Fibroblast of skin of left biceps (primary cell): ENCODE measurements at regions not wholly inside any gene's neighbourhood (a gene's known extent, or its start where the extent isn't known, plus 50 kb on each side); places are given as distances from the start of the nearest gene placed in this dataset.
"Not testable (repeated sequence)": the region's sequence is repeated elsewhere in the genome, so short reads cannot be mapped to it uniquely, and the experiment has no call there.

Source experiments
- DNase-seq, 2 experiments: peaks; one replicate each; pipeline ENCODE4 v3.0.0-alpha.2; 2013; ENCODE audit warnings: low read depth in 2 of 2

- DNase-seq = no peak
Observed at GRCh38 chr6:113190170-113190569, 667.0 kb upstream of the MARCKS start.

- DNase-seq = no peak
Observed at GRCh38 chr6:113194090-113194489, 663.1 kb upstream of the MARCKS start.

GRCh38 chr6:113202852-113203714 is 654.1 kb upstream of the MARCKS start:
- DNase-seq = no peak

DNA sequence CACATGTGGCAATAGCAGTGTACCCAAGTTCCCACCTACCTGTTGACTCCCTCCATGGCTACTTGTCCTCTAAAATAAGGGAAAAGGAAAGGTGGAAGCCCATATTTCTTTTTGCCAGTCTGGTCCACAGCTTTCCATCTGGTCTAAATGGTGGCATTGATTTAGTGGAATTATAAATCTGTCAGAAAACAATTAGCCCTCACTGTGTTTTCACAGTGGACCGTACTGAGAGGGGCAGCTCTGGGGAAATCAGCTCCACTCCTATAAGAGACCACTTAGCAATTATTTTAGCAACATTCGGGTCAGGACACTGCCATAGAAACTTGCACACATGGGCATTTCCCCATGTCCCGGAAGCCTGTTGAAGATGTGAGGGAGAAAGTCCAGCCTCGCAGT is 653.4 kb upstream of the MARCKS start:
- DNase-seq = no peak

DNA sequence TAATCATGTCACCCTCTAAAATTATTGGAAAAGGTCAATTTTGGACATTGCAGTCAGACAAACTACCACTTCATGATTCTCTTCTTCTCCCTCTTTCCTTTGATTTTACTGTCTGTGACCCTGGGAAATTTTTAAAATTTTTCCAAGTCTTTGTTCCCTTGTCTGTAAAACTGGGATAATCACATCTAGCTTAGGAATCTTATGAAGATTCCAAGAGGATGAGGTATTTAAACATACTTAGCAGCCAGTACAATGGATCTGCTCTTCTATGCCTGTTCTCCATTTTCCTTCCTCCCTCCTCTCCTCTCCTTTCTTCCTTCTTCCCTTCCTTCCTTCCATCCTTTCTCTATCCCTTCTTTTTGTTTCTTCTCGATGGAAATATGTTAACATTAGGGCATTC is 651.6 kb upstream of the MARCKS start:
- DNase-seq = no peak

GRCh38 chr6:113208726-113209125 is 648.4 kb upstream of the MARCKS start:
- no peak for DNase-seq

DNA sequence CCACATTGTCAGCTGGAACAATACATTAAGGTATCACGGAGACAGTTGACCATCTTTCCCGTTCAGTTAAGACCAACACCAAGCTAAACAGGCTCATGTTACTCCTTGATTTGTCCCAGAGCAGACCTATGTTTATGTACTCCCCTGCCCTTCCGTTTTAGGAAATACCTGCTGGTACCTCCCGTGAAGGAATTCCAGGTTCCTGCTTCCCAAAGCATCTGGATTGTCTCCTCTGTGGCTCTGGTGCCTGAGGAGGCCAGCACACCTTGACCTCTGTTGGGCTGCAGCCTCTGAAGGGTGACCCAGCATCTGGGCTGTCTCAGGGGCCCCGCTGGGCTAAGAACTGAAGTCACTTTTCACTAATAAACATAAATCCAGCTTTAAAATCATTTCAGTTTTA is 647.8 kb upstream of the MARCKS start:
- DNase-seq = no peak

DNA sequence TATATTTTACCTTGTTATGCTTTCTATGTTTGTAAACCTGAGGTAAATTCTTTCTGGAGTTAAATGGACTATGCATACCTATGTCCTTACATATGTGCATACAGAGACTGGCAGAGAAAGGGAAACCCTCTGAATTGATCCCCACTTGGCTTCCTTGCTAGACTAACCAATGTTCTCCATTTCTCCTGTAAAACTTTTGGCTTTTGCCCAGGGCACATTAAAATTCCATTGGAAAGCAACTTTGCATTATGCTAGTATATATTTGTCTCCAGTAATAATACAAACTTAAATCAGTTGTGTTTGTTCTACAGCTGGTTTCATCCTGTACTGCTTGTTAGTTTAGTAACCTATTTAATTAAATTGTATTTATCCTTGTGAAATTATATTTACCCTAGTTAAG is 646.0 kb upstream of the MARCKS start:
- DNase-seq = no peak

DNA sequence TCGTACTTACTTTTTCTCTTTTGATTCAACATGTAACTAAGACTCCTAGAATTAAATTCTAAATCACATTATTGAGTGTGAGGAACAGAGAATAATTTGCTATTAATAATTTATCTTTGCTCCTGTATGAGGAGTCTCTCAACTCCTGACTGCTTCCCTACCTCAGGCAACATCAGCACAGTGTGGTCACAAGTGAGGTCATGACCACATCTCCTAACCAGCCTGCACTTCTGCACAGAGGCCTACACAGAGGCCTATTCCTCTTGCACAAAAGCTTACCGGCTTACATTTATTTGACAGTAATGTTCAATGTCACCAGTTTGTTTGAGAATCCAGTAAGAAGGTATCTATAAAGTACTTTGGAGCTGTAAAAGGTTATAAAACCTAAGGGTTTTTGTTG is 637.4 kb upstream of the MARCKS start:
- no peak for DNase-seq

DNA sequence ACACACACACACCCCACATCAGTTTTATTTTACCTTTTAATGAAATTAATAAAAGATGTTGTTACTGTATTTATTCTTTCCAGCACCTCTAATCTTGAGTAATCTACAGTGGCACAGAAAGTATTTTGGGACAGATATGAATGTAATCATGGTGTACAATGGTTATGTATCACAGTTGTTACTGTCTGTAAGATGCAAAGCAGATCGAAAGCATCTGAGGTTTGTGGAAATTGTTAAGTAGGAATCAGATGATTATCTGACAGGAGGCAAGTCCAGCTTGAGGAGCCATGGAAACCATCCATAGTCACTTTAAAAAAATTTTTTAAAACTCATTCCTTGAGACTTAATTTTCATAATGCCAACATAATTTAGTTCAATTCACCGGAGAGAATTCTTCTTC is 636.3 kb upstream of the MARCKS start:
- no peak for DNase-seq

DNA sequence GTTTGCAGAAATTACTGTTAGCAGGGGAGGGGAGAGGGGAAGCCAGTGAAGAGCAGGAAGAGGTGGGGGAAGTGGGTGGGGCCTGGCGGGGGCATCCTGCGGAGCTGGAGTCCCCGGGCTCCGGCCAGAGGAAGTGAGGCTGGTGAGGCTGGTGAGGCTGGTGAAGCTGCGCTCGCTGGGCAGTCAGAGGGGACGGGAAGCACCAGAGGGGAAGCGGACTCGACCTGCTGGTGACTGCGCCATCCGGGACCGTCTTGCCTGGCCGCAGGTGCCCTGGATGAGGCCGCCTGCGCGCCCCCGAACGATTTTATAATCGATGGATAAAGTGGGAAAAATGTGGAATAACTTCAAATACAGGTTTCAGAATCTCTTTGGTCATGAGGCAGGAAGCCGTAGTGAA is 635.3 kb upstream of the MARCKS start:
- no peak for DNase-seq

DNA sequence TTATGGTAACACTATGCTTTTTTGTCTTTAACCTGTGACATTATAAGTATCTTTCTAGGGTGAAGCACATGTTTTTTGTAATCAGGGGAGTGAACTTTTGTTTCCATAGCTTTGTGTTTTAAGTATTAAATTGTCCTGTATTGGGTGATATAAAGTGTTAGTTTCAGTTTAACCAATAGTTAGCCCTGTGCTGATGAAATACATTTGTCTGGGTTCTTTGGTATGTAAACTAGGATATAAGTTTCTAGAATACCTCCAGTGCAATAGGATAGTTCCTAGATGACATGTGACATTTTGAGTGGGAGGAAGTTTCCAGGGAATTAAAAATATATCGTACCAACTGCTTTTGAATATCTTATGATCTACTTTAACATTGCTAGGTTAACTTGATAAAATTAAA is 611.0 kb upstream of the MARCKS start:
- no peak for DNase-seq

GRCh38 chr6:113248532-113248931 is 608.6 kb upstream of the MARCKS start:
- DNase-seq = no peak

- not testable (repeated sequence) for DNase-seq
Observed at GRCh38 chr6:113254194-113254593, 603.0 kb upstream of the MARCKS start.

DNA sequence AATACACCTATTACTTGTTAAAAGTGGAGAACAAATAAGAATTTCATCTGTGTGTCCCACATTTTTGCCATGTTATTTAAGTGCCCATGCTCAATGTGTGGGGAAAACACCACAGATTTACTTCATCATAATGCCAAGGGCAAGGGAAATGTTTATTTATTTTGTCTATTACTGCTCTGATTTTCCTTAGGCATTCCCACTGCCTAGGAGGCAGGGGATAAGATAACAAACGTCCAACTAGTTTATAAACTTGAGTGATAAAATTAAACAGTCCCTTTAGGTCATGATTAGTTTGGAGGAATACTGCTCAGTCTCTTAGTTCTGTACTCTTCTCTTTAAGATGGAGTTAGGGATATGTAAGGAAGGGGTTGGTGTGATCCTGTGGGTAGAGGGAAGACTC is 598.4 kb upstream of the MARCKS start:
- DNase-seq = no peak

- peak; percentile 80 to 81 for DNase-seq
Observed at GRCh38 chr6:113271437-113271836, 585.7 kb upstream of the MARCKS start.

DNA sequence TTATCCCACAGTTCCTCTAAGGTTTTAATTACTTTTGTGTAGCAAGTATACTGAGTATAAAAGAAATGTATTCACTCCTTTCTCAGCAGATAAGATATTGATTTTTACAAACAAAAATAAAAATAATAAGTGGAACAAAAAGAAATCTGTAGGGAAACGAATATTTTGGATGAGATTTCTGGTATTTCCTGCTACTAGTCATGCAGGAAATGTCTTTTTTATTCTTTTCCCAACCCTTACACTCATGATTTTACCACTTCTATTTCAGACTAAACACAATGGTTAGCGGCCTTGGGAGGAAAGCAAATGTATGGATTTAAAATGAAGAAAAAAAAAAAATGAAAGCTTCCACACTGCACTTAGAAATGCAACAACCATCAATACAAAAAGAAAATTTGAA is 580.5 kb upstream of the MARCKS start:
- no peak for DNase-seq

DNA sequence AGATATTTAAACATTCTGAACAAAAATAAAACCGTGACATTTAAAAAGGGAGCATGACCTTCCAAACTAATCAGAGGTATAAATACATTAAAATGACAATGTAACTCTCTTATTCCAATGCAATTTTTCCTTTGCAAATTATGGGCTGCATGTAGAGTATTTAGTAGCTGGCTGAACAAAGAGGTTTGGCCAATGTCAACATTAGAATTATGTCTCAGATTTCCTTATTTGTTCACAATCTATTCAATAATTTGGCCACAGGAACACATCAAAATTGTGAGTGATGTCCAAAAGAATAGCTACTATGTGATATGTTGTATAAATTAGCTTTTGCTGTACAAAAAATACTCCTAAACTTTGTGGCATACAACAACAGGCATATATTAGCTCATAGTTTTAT is 580.0 kb upstream of the MARCKS start:
- no peak for DNase-seq

GRCh38 chr6:113281014-113281413 is 576.1 kb upstream of the MARCKS start:
- peak; percentile 68 to 79 for DNase-seq

- DNase-seq = no peak
Observed at GRCh38 chr6:113281431-113281830, 575.7 kb upstream of the MARCKS start.

- no peak for DNase-seq
Observed at GRCh38 chr6:113287396-113287795, 569.7 kb upstream of the MARCKS start.

GRCh38 chr6:113288409-113288808 is 568.7 kb upstream of the MARCKS start:
- no peak for DNase-seq

- DNase-seq = no peak
Observed at GRCh38 chr6:113289166-113289565, 568.0 kb upstream of the MARCKS start.

GRCh38 chr6:113290684-113291083 is 566.5 kb upstream of the MARCKS start:
- DNase-seq = no peak
